Sigmoid colon (tissue), 3 donors: ENCODE measurements at regions not wholly inside any gene's neighbourhood (a gene's known extent, or its start where the extent isn't known, plus 50 kb on each side); places are given as distances from the start of the nearest gene placed in this dataset.

Source experiments
- POLR2A ChIP-seq, 2 donors: fragments of 450-650 bp; IDR thresholded peaks; one replicate each; pipeline ENCODE4 v1.6.1; 2016; ENCODE audit warnings: antibody characterized with exemption in 2 of 2, mild to moderate bottlenecking in 2 of 2, moderate library complexity in 2 of 2
- TF ChIP-seq, protein P1 (sequence below), 4 experiments: fragments of 450-650 bp in 3 of 4; fragments of 200-600 bp in 1 of 4; IDR thresholded peaks; one replicate each; pipeline ENCODE4 v1.5.1; 2016 to 2019; ENCODE audit warnings: antibody characterized with exemption in 4 of 4, mild to moderate bottlenecking in 3 of 4, moderate library complexity in 2 of 4

DNA sequence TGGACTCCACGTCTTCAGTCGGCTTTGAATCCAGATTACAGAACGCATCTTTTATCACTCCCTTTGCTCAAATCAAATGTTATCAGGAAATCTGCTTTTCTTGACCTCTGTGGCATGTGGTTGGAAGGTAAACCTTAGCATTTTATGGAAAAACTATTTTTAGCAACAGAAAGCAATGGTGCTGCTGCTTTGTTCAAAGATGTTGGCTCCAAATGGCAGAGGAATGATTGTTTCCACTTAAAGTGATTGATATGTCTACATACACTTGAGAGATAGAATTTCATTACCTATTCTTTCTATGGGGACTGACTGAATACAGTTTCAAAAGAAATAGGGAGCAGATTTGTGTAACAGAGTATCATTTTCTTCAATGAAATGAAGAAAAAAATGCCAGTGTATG is 761.2 kb downstream of the NOVA1 start:
- TF ChIP-seq, protein P1, sequence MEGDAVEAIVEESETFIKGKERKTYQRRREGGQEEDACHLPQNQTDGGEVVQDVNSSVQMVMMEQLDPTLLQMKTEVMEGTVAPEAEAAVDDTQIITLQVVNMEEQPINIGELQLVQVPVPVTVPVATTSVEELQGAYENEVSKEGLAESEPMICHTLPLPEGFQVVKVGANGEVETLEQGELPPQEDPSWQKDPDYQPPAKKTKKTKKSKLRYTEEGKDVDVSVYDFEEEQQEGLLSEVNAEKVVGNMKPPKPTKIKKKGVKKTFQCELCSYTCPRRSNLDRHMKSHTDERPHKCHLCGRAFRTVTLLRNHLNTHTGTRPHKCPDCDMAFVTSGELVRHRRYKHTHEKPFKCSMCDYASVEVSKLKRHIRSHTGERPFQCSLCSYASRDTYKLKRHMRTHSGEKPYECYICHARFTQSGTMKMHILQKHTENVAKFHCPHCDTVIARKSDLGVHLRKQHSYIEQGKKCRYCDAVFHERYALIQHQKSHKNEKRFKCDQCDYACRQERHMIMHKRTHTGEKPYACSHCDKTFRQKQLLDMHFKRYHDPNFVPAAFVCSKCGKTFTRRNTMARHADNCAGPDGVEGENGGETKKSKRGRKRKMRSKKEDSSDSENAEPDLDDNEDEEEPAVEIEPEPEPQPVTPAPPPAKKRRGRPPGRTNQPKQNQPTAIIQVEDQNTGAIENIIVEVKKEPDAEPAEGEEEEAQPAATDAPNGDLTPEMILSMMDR (IDR thresholded peaks at IDR 0.05), result no peak
- TF ChIP-seq POLR2A (IDR thresholded peaks at IDR 0.05), result no peak
